NCI-H2196 treated with DMSO at 0.1 percent for 48 hours (cell line): ENCODE measurements at regions not wholly inside any gene's neighbourhood (a gene's known extent, or its start where the extent isn't known, plus 50 kb on each side); places are given as distances from the start of the nearest gene placed in this dataset.

Source experiments
- DNase-seq: peaks from one replicate; lab custom pipeline; 2025; ENCODE audit not compliant: unreplicated experiment; lab: John Stamatoyannopoulos, UW

DNA sequence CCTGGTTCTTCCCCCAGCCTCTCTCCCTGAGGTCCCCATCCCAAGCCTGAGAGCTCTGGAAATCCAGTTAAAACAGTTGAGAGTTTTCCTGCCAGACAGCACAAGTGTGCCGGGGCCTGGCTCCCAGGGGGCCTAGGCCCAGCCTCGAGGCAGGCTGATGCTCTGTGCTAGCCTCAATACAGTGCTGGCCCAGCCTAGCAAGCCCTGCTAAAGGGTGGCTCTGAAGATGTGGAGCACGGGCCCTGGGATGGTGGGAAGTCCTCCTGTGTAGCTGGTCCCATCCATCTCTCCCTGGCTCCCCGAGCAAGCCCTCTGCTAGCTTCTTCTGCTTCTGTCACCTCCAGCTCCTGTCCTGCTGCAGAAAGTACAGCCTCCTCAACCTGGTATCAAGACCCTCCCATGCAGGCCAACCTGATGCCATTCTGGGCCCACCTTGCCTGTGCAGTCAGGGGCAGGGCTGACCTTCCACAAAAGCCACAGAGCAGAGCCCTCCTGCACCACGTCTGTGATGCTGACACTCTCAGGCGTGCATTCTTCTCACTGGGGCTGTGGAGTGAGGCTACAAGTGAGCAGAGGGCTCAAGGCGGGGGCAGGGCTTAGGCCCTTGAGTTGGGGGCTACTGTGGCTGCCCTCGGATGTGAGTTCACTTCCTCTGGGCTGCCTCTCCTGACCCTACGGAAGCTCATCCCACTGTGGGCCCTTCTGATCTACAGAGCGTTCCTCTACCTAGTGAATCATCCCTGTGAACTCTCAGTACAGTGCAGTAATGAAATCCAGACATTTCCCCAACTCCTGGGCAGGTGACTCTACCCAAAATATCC lies 60.1 kb upstream of the LAPTM4A start:
- no peak for DNase-seq

DNA sequence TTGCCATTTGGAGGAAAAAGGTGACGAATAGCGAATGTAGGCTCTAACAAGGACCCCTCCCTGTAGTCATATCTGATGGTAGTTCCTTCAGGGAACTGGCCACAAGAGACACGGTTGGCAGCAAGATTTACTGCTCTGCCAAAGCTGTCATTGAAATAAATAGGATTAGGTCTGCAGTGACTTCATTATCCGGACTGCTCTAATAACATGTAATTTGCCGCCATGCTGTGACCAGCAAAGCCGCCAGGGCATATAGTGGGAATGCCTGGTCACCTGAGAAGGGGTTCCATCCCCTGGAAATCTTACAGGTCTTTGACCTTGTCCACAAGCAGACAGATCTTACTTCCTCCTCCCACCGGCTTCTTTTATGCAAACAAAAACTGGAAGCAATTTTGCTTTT lies 59.4 kb upstream of the LAPTM4A start:
- DNase-seq = no peak

DNA sequence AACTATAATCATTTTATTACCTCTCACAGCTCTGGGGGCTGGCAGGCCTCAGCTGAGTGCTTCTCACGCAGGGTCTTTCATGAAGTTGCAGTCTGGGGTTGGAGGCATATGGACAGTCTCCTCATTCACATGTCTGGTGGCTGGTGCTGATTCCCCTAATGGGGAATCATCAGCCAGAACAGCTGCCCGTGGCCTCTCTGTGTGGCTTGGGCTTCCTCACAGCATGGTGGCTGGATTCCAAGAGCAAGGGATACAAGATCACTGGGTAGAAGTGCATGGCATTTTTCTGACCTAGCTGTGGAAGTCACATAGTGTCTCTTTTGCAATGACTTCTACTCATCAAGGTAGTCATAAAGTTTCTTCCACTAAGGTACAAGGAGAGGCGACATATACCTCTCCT lies 59.0 kb upstream of the LAPTM4A start:
- DNase-seq = no peak

DNA sequence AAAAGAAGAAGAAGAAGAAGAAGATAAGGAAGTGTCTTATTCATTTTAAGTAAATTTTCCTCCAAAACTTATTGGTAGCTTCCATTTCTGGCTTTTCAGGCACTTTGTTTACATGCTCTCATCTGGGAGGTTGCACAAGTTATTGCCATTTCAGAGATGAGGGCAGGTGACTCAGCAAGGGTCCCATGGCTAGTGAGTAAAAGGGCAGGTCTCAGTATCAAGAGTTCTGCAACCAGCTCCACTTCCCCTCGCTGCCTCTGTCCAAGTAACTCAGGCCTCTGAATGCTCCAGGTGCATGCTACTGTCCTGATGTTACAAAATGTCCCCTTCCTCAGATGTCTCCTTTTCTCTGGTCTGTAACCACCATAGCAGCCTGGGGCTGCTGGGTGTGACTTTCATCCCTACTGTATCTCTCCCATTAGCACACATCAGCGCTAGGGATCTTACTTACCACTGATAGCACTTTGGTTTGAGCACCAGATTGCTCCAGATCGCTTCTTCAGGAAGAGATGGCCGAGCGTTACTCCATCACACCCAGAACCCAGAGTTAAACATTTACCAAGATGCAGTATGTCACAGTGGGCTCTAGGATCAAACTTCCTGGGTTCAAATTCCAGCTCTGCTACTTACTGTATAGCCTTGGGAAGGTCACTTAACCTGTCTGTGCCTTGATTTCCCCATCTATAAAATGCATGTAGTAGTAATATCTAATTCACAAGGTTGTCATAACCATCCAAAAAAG lies 57.4 kb upstream of the LAPTM4A start:
- DNase-seq = no peak

DNA sequence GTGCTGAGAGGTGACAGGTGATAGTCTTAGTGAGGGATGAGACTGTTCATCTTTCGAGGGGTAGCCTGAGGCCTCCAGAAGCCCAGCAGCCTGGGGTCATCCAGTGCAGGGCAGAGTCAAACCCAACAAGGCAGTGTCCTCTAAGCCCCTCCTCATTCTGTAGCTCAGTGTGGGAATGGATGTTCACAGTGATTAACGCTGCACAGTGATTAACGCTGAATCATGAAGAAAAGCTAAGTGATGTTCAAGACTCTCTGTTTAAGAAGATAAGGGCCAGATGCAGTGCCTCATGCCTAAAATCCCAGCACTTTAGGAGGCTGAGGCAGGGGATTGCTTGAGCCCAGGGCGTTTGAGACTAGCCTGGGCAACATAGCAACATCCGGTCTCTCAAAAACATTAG lies 56.3 kb upstream of the LAPTM4A start:
- DNase-seq = no peak

DNA sequence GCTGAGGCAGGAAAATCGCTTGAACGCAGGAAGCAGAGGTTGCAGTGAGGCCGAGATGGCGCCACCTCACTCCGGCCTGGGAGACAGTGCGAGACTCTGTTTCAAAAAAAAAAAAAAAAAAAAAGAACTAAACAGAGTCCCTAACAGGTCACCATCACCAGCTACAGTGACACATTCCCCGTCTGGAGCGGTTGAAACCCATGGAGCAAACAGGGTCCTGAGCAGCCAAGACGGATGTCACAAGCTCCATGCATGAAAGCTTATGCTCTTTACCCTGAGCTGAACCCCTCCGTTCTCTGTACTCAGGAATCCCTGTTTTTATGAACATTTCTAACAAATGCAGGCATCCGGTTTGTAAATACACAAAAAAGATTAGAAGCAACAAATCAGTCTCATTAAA lies 55.9 kb upstream of the LAPTM4A start:
- no peak for DNase-seq

DNA sequence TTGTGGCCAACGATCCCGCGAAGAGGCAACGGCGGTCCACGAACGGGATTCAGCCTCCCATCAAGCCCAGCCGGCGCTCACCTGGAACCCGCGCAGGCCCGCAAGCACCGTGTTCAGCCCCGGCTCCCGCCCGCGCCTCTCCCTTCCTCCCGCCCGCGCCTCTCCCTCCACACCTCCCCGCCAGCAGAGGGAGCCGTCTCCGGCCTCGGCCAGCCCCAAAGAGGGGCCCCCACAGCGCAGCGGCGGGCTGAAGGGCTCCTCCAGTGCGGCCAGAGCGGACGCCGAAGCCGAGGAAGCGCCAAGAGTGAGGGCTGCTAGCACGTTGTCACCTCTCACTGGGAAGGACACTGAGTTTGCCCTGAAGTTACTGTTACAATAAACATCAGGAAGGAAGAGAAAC lies 55.3 kb upstream of the LAPTM4A start:
- DNase-seq = no peak

DNA sequence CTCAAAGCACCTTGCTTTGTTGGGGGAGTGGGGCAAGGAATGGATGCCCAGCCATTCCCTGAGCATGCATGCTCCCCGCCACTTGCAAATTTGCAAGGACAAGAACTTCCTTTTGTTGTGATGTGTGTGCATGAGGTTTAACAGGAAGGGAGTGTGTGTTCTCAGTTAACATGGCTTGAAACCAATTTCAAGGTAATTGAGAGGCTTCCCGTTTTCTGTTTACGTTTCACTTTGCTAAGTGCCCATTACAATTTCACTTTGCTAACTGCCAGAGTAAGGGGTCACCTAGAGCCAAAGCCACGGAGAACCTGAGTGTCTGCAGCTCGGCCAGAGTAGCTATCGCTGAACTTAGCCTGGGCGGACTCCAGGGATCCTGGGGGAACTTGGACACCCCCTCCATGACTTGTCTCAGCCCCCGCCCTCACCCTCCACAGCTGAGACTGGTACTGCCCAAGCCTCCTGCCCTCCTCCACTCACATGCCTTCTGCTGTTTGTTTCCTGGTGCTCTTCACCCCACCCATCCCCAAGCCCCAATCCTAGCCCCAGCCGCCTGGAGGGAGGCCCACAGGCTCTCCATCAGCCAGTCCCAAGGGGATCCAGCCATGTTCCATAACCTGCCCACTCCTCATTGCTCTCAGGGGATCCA lies 53.6 kb upstream of the LAPTM4A start:
- peak; percentile 27 for DNase-seq

DNA sequence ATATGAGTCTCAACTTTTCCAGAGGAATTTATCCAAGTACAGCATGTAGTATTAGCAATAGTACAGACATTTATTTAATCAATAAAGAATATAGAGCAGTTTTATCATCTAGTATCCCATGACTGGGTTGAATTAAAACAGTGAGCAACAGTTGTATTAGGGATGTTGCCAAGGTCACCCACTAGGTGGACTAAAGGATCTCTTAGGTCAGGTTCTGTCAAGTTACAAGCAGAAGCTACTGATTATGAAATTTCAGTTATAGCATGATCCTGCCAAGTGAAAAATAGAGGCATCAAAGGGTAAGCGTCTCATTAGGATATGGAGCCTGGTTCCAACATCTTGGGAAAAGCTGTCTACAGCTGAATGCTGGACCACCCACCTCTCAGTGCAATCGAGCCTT lies 52.1 kb upstream of the LAPTM4A start:
- DNase-seq = peak; percentile 11
